HepG2 (cell line): ENCODE measurements at regions not wholly inside any gene's neighbourhood (a gene's known extent, or its start where the extent isn't known, plus 50 kb on each side); places are given as distances from the start of the nearest gene placed in this dataset.

ENCODE experiments used
- ATAC-seq: fragments of 200-7000 bp; cut with Tn5 transposase; 3 replicates; pipeline ENCODE4 v1.9.1; 2020; ENCODE audit warnings: mild to moderate bottlenecking, moderate library complexity
- BruUV-seq: library from RNA; stranded (reverse); fragments of 400-500 nt; replicated peaks from 2 replicates; lab custom pipeline; 2021; lab: Mats Ljungman, UMichigan
- CTCF ChIA-PET: fragments of 300-600 bp; formaldehyde crosslinking; extraction: SDS; loops from one replicate; lab custom pipeline; 2021; ENCODE audit warnings: low total read pairs, inconsistent platforms, low intra/inter-chr PET ratio; lab: Yijun Ruan, JAX
- POLR2A ChIA-PET: fragments of 350-600 bp; sonication (Branson Sonifier 250); formaldehyde crosslinking; loops from one replicate; lab custom pipeline; 2020; ENCODE audit warnings: antibody characterized with exemption, inconsistent platforms; lab: Yijun Ruan, JAX
- DNase-seq: peaks from one replicate; pipeline ENCODE4 v3.0.0-alpha.2; 2015; ENCODE audit warnings: low spot score
- FAIRE-seq: peaks from 3 replicates; lab custom pipeline; 2011; peaks lifted over from hg19 to GRCh38; lab: Jason Lieb, UNC
- H2AFZ ChIP-seq: one replicate; pipeline ENCODE4 v1.6.1; 2011; ENCODE audit warnings: low read length, inconsistent platforms
- H3K27ac ChIP-seq: fragments of 300-600 bp; 3 replicates; pipeline ENCODE4 v1.8.0; 2011; ENCODE audit warnings: mixed run types, mild to moderate bottlenecking, mixed read lengths, low read length, inconsistent platforms; ENCODE audit not compliant: insufficient read depth; ENCODE audit errors: extremely low read length
- H3K27me3 ChIP-seq, 2 experiments: fragments of 200-600 bp in 1 of 2; 2 replicates in 1 of 2; 3 replicates in 1 of 2; pipeline versions ENCODE4 v1.6.0 to v1.8.0; 2011; ENCODE audit warnings: low read length in 2 of 2, mild to moderate bottlenecking in 2 of 2, moderate library complexity in 2 of 2, inconsistent platforms in 1 of 2; ENCODE audit not compliant: insufficient read depth in 2 of 2, control insufficient read depth in 1 of 2
- H3K36me3 ChIP-seq, 2 experiments: fragments of 200-600 bp in 1 of 2; replicated peaks in 1 of 2; 2 replicates in 1 of 2; 3 replicates in 1 of 2; pipeline versions ENCODE4 v1.5.1 to v1.8.0; 2011; ENCODE audit warnings: low read length in 2 of 2, inconsistent platforms in 1 of 2; ENCODE audit not compliant: insufficient read depth in 2 of 2, control insufficient read depth in 1 of 2
- H3K4me1 ChIP-seq: 2 replicates; pipeline ENCODE4 v1.5.1; 2012; ENCODE audit warnings: low read length, inconsistent platforms; ENCODE audit not compliant: insufficient read depth
- H3K4me2 ChIP-seq: 2 replicates; pipeline ENCODE4 v1.6.0; 2011; ENCODE audit warnings: low read depth, low read length, inconsistent platforms
- H3K4me3 ChIP-seq, 3 experiments: fragments of 200-600 bp in 1 of 3; sonication (generic), shearing (Covaris generic) in 1 of 3; replicated peaks in 1 of 3; 2 replicates each; pipeline ENCODE4 v1.5.1; 2011 to 2016; ENCODE audit warnings: low read length in 3 of 3, inconsistent platforms in 2 of 3, low read depth in 2 of 3, mild to moderate bottlenecking in 2 of 3, control low read depth in 1 of 3, mixed read lengths in 1 of 3; ENCODE audit not compliant: insufficient read depth in 1 of 3
- H3K79me2 ChIP-seq: one replicate; pipeline ENCODE4 v1.6.1; 2011; ENCODE audit warnings: low read length, inconsistent platforms; ENCODE audit not compliant: insufficient read depth
- H3K9ac ChIP-seq: 2 replicates; pipeline ENCODE4 v1.6.0; 2011; ENCODE audit warnings: mild to moderate bottlenecking, low read depth, low read length, inconsistent platforms; ENCODE audit not compliant: insufficient read depth
- H3K9me3 ChIP-seq: 2 replicates; pipeline ENCODE4 v1.5.1; 2012; ENCODE audit warnings: mild to moderate bottlenecking, low read length
- H4K20me1 ChIP-seq: 2 replicates; pipeline ENCODE4 v1.6.0; 2011; ENCODE audit warnings: inconsistent platforms, mild to moderate bottlenecking, low read length, moderate library complexity; ENCODE audit not compliant: insufficient read depth
- ATRX ChIP-seq: sonication (generic); formaldehyde crosslinking; IDR thresholded peaks from 2 replicates; pipeline ENCODE4 v1.4.0; 2020; ENCODE audit warnings: missing genetic modification reagents, borderline replicate concordance
- DBP ChIP-seq: sonication (generic); formaldehyde crosslinking; IDR thresholded peaks from 2 replicates; pipeline ENCODE4 v1.4.0; 2020; ENCODE audit warnings: missing genetic modification reagents; ENCODE audit errors: not compliant biosample characterization
- EHMT2 ChIP-seq: fragments of 200-600 bp; sonication (generic); IDR thresholded peaks from 2 replicates; pipeline ENCODE4 v1.7.0; 2017; ENCODE audit warnings: antibody characterized with exemption, low read depth, low read length, borderline replicate concordance
- GFI1 ChIP-seq: sonication (generic); formaldehyde crosslinking; IDR thresholded peaks from 2 replicates; pipeline ENCODE4 v1.5.0; 2020; ENCODE audit warnings: missing genetic modification reagents, mild to moderate bottlenecking, borderline replicate concordance
- KDM5A ChIP-seq: fragments of 200-600 bp; sonication (generic); IDR thresholded peaks from 2 replicates; pipeline ENCODE4 v1.7.0; 2018; ENCODE audit warnings: antibody characterized with exemption, mild to moderate bottlenecking, low read length, borderline replicate concordance
- RFX1 ChIP-seq: fragments of 450-650 bp; IDR thresholded peaks from 2 replicates; pipeline ENCODE4 v1.6.1; 2017
- SNAPC2 ChIP-seq: sonication (generic); formaldehyde crosslinking; IDR thresholded peaks from 2 replicates; pipeline ENCODE4 v1.8.1; 2022; ENCODE audit warnings: mild to moderate bottlenecking, missing genetic modification reagents
- SPEN ChIP-seq: sonication (generic); formaldehyde crosslinking; IDR thresholded peaks from 2 replicates; pipeline ENCODE4 v1.5.1; 2020; ENCODE audit warnings: low read depth, mild to moderate bottlenecking, missing genetic modification reagents
- TAF15 ChIP-seq: fragments of 200-400 bp; formaldehyde crosslinking; IDR thresholded peaks from one replicate; pipeline ENCODE4 v1.6.1; 2018; ENCODE audit warnings: mild to moderate bottlenecking, low read depth, low read length; ENCODE audit not compliant: poor library complexity, severe bottlenecking
- TEF ChIP-seq: sonication (generic); formaldehyde crosslinking; IDR thresholded peaks from 2 replicates; pipeline ENCODE4 v1.5.0; 2020; ENCODE audit warnings: missing genetic modification reagents
- TMF1 ChIP-seq: sonication (generic); formaldehyde crosslinking; IDR thresholded peaks from 2 replicates; pipeline ENCODE4 v1.8.1; 2022; ENCODE audit warnings: low read depth, missing genetic modification reagents
- U2AF2 ChIP-seq: fragments of 200-400 bp; formaldehyde crosslinking; IDR thresholded peaks from 2 replicates; pipeline ENCODE4 v1.6.1; 2017; ENCODE audit warnings: low read depth, mild to moderate bottlenecking, low read length
- YEATS4 ChIP-seq: sonication (generic); formaldehyde crosslinking; IDR thresholded peaks from 2 replicates; pipeline ENCODE4 v1.4.0; 2020; ENCODE audit warnings: missing genetic modification reagents, borderline replicate concordance
- ZBTB38 ChIP-seq: sonication (generic); formaldehyde crosslinking; IDR thresholded peaks from 2 replicates; pipeline ENCODE4 v1.5.1; 2020; ENCODE audit warnings: mild to moderate bottlenecking, missing genetic modification reagents
- ZNF558 ChIP-seq: sonication (generic); formaldehyde crosslinking; IDR thresholded peaks from 2 replicates; pipeline ENCODE4 v1.9.0; 2022; ENCODE audit warnings: mild to moderate bottlenecking, missing genetic modification reagents, borderline replicate concordance
- ZNF790 ChIP-seq: sonication (generic); formaldehyde crosslinking; IDR thresholded peaks from 2 replicates; pipeline ENCODE4 v1.8.0; 2022; ENCODE audit warnings: missing genetic modification reagents, mild to moderate bottlenecking, borderline replicate concordance
- WGBS: methylation state at CpG from one replicate; pipeline ENCODE4 v1.1.6; 2017; ENCODE audit warnings: low lambda C conversion rate; 5-methylcytosine and 5-hydroxymethylcytosine counted together
- in situ Hi-C: cut with HindIII; loops from 2 replicates; pipeline ENCODE4 v1.10.0; 2017; ENCODE audit warnings: low pct_unique_long_range_greater_than_20kb; ENCODE audit not compliant: extremely low pct_ligation_motif_present
- intact Hi-C: fragments of 100-400 bp; cut with micrococcal nuclease; formaldehyde crosslinking; loops from one replicate; pipeline ENCODE4 v1.10.0; 2022; ENCODE audit not compliant: unreplicated experiment

- intact Hi-C loops (no loop called here), in situ Hi-C loops (no loop called here)
- no peak overlapping the region for H3K9ac ChIP-seq
- no peak overlapping the region for H3K4me2 ChIP-seq
- no peaks in the 10 kb centered on the region for H3K4me1 ChIP-seq
- BruUV-seq: no TSS peak
- no peaks in the 10 kb centered on the region for H3K79me2 ChIP-seq
- no peaks in the 10 kb centered on the region for H3K9me3 ChIP-seq
- TF ChIP-seq RFX1: no peak
- no peak for TF ChIP-seq U2AF2
- no peak for TF ChIP-seq ZBTB38 (CRISPR knock-in tag)
- TF ChIP-seq ATRX: no peak
- no peak for TF ChIP-seq TEF
- TF ChIP-seq SPEN (CRISPR knock-in tag): no peak
- TF ChIP-seq KDM5A: no peak
- TF ChIP-seq ZNF790 (CRISPR knock-in tag): no peak
- no peak for TF ChIP-seq SNAPC2 (CRISPR knock-in tag)
- TF ChIP-seq TAF15: no peak
- TF ChIP-seq YEATS4 (CRISPR knock-in tag): no peak
- no peak for TF ChIP-seq GFI1
- no peak for TF ChIP-seq EHMT2
- TF ChIP-seq DBP (CRISPR knock-in tag): no peak
- no peak for TF ChIP-seq ZNF558 (CRISPR knock-in tag)
- no peak for TF ChIP-seq TMF1 (CRISPR knock-in tag)
- DNase-seq (no peak), FAIRE-seq (no peak), ATAC-seq (no peak)
- POLR2A ChIA-PET: no interaction called here
- H3K36me3 ChIP-seq: no peaks in the 10 kb centered on the region
- H3K27me3 ChIP-seq: no peaks in the 10 kb centered on the region
- H3K4me3 ChIP-seq: no peak overlapping the region
- no peaks in the 10 kb centered on the region for H4K20me1 ChIP-seq
- no peak overlapping the region for H3K27ac ChIP-seq
- no peak overlapping the region for H2AFZ ChIP-seq
- 14% methylated on average over 4 of the region's 4 CpGs for WGBS
- CTCF ChIA-PET: no interaction called here
Measured at GRCh38 chr5:110968246-110969005, 103.1 kb upstream of the TSLP start.
